ENCODE measurements at regions not wholly inside any gene's neighbourhood (a gene's known extent, or its start where the extent isn't known, plus 50 kb on each side); places are given as distances from the start of the nearest gene placed in this dataset.

DNA sequence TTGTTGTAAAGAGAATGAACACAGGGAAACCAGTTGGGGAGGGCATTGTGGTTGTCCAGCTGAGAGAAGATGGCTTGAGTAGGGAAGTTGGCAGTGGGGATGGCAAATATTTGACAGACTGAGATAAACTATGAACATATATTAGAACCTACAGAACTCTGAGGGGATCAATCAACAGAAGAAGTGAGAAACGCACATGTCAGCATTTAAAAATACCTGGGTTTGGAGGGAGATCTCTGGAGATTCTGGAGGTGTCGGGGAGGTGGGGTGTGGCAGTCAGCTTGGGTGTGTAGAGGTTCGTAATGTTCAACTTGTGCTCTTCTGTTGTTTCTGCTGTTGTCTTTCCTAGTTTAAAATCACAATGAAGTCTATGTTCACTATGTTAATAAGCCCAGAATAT lies 517.8 kb downstream of the AACS start:
- DNase-seq = no peak

GRCh38 chr12:125586441-125586840 lies 521.2 kb downstream of the AACS start:
- DNase-seq = no peak

- DNase-seq = no peak
Observed at GRCh38 chr12:125593269-125593668, 528.0 kb downstream of the AACS start.

- DNase-seq = no peak
Observed at GRCh38 chr12:125604976-125605375, 539.7 kb downstream of the AACS start.

GRCh38 chr12:125606312-125606711 lies 541.1 kb downstream of the AACS start:
- no peak for DNase-seq

DNA sequence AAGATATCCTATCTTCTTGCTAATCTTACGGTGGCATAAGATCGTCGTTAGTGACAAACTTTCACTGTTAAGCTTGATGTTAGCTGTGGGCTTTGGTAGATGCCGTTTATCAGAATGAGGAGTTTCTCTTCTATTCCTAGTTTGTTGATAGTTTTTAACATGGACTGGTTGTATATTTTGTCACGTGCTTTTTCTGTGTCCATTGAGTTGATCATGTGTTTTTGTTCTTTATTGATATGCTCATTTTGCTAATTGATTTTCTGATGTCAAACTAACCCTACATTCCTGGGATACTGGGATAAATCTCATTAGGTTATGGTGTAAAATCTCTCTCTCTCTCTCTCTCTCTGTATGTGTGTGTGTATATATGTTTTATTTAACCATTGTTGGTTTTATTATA lies 545.1 kb downstream of the AACS start:
- DNase-seq = no peak

DNA sequence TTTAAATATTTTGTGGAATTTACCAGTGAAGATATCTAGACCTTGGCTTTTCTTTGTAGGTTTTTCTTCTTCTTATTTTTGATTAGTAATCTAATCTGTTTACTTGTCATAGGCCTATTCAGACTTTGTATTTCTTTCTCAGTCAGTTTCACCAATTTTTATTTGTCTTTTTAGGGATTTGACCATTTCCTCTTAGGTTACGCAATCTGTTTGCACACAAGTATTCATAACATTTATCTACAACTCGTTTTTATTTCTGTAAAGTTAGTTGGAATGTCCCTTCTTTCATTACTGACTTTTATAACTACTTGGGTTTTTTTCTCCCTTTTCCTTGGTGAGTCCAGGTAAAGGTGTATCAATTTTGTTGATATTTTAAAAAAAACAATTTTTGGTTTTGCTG lies 545.7 kb downstream of the AACS start:
- no peak for DNase-seq

DNA sequence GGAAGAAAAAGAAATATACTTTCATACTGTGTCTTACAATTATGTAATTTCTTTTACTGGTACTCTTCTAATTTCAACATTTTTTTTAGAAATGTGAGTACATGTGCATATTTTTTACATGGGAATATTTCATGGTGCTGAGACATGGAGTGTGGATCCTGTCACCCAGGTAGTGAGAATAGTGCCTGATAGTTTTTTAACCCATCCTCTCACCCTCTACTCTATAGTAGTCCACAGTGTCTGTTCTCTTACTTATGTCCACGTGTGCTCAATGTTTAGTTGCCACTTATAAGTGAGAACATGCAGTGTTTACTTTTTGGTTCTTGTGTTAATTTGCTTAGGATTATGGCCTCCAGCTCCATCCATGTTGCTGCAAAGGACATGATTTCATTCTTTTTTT lies 548.8 kb downstream of the AACS start:
- DNase-seq = no peak

DNA sequence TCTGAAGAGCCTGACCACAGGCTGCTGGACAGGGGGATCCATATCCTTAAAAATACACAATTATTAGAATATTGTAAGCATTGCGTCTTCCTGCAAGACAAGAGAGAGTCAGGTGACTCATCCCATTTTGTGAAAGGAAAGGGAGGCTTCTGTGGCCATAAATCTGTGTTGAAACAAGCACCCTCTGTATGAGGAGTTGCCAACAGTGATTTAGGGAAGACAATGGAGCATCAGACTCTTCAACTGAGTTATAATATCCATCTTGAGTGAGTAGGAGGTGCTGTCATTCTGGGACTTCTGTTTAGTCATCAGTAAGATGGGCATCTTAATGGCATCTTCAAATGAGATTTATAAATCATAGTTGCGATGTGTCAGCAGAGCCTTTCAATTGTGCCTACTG lies 554.5 kb downstream of the AACS start:
- no peak for DNase-seq

- no peak for DNase-seq
Observed at GRCh38 chr12:125633686-125634085, 568.5 kb downstream of the AACS start.

GRCh38 chr12:125634813-125635212 lies 569.6 kb downstream of the AACS start:
- no peak for DNase-seq

GRCh38 chr12:125639826-125640225 lies 574.6 kb downstream of the AACS start:
- DNase-seq = no peak

DNA sequence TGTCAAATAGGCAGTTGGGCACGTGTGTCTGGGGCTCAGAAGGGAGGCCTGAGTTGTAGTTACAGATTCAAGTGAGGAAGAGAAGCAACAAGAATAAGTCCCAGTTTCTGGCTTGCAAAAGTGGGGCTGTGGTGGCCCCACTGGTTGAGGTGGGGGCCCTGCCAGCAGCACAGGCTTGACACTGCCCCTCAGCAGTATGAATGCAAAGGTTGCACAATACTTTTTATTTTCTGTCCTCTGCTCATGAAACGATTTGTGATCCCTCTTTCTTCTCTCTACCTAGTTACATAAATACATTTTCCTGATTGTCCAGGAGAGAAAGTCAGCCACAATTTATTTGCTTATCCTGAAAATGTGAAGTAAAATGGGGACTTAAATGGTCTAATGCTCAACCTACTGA lies 577.8 kb downstream of the AACS start:
- no peak for DNase-seq

GRCh38 chr12:125645724-125646123 lies 580.5 kb downstream of the AACS start:
- no peak for DNase-seq

DNA sequence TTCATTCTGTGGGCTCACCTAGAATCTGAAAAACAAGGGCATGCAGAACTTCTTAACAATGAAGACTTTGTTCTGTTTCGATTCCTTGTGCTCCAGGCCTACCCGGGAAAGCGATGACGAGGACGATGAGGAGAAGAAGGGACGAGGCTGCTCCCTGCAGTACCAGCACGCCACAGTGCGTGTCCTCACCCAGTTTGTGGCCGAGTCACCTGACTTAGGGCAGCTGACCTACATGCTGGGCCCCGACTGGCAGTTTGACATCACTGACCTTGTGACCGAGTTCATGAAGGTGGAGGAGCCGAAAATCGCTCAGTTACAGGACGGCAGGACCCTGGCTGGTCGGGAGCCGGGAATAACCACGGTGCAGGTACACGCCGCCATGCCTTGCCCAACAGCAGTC lies 585.4 kb downstream of the AACS start:
- no peak for DNase-seq

DNA sequence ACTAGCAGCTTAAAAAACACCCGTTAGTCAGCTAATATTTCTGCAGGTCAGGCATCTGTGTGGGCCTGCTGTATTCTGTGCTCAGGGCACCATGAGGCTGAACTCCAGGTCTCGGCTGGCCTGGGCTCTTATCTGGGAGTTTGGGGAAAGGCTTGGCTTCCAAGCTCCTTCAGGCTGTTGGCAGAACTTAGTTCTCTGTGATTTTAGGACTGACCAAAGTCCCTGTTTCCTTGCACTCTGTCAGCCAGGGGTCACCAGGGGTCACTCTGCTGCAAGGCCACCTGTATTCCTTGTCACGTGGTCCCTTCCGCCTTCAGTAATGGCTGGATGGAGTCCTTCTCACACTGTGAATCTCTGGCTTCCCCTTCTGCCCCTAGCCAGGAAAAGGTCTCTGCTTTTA lies 586.4 kb downstream of the AACS start:
- DNase-seq = no peak

DNA sequence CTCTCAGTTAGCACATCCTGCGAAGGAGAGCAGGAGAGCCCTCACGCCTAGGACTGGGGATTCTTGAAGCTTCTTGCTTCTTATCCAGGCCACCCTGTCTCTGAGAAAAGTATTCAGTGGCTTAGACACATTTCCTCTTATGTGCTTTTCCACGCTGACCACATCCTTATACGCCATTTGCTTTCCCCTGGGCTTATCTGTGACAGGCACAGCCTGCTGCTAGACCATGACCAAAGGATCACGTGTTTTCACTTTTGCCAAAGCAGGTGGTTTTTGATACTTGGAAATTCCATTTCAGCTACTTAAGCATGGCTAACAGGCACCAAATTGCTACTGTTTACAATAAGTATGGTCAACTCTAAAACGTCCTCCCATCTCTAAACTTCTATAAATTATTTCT lies 587.4 kb downstream of the AACS start:
- no peak for DNase-seq

GRCh38 chr12:125657681-125658080 lies 592.4 kb downstream of the AACS start:
- no peak for DNase-seq

DNA sequence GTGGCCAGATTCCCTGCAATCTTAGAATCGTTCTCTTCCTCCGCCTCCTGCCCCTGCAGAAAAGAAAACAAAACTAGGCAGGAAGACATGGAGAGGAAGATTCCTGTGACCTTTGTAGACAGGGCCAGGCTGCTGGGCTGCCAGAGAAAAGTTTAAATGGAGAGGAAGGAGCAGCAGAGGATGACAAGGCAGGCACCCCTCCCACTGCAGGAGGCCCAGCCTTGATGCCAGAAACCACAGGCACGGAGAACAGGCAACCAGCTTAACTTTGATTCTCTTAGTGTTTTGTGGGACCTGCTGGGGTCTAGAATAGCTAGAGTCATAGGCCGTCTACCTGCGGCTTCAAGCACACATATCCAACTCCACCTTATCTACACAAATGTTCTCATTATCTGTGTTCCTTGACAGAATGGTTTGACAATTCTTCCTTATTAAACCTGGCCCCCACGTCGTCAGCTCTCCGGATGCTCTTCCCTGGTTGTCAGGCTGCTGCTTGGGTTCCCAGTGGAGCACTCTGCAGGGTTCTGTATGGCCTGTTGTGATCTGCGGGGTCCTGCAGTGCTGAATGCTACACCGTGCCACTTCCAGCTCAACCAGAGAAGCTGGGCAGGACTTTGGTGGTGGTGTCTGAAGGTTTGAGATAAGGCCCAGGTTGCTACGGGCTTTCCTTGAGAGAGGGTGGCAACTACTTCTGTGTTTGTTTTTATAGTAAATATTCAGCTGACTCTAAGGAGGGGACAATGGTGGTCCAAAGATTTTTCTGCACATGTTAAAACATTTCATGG lies 609.5 kb downstream of the AACS start:
- DNase-seq = no peak

DNA sequence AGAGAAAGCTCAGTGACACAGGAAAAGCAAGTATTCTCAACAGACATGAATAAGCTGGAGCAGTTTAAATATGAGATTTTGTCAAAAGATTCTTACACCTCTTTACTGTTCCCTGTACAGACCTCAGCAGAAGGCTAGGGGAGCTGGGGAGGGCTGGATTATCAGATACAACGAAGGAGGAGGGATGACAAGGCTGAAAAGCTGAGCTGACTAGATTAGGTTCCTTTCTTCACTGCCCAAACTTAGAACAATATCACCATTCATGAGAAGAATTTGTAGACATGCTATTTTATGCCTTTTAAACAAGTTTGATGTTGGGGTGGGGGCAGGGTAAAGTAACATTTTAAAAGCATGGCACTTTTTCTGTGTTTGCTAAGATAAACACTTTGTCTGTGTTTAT lies 611.1 kb downstream of the AACS start:
- no peak for DNase-seq

GRCh38 chr12:125677829-125678228 lies 612.6 kb downstream of the AACS start:
- DNase-seq = no peak

GRCh38 chr12:125678589-125678993 lies 613.4 kb downstream of the AACS start:
- DNase-seq = no peak

DNA sequence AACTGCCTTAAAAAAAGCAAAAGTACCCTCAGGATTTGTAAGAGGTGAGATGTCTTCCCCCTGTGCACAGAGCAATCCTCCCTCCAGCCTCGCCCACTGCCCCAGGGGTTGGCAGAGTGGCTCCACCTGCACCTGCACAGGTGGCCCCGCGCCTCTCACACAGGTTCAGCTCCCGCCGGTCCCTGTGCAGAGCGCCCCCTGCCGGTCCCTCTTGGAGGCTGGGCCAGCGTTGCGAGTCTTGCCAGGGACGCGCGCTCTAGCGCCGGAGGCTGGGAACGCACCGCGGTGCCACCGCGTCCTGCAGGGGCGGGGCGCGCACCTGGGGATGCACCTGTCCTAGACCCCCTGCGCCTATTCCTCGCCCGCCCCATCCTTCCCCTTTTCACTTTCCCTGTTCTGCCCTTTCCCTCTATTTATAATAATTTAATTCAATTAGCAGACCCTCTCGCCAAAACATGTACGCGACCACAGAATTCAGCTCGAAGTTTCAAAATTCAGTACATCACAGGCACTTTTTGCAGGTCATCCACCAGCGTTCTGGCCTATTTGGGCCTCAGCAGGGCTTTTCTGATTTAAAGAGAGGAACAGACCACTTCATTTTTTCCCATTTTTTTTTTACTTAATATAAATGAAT lies 618.6 kb downstream of the AACS start:
- peak; percentile 44 for DNase-seq

GRCh38 chr12:125684968-125685790 lies 619.9 kb downstream of the AACS start:
- no peak for DNase-seq

Data from retina (tissue), 1 donor.